ENCODE measurements at regions not wholly inside any gene's neighbourhood (a gene's known extent, or its start where the extent isn't known, plus 50 kb on each side); places are given as distances from the start of the nearest gene placed in this dataset.
"Not testable (repeated sequence)": the region's sequence is repeated elsewhere in the genome, so short reads cannot be mapped to it uniquely, and the experiment has no call there.

DNA sequence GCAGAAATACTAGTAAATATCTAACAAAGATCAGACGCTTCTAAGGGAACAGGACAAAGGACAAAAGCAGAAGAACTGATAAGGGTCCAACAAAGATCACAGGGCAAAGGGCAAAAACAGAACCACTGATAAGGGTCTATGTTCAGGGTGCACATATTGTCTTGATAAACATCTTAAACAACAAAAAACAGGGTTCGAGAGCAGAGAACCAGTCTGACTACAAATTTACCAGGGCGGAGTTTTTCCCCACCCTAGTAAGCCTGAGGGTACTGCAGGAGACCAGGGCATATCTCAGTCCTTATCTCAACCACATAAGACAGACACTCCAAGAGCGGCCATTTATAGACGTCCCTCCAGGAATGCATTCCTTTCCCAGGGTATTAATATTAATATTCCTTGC, 833.5 kb downstream of the BRINP3 start:
- TF ChIP-seq, protein P1, sequence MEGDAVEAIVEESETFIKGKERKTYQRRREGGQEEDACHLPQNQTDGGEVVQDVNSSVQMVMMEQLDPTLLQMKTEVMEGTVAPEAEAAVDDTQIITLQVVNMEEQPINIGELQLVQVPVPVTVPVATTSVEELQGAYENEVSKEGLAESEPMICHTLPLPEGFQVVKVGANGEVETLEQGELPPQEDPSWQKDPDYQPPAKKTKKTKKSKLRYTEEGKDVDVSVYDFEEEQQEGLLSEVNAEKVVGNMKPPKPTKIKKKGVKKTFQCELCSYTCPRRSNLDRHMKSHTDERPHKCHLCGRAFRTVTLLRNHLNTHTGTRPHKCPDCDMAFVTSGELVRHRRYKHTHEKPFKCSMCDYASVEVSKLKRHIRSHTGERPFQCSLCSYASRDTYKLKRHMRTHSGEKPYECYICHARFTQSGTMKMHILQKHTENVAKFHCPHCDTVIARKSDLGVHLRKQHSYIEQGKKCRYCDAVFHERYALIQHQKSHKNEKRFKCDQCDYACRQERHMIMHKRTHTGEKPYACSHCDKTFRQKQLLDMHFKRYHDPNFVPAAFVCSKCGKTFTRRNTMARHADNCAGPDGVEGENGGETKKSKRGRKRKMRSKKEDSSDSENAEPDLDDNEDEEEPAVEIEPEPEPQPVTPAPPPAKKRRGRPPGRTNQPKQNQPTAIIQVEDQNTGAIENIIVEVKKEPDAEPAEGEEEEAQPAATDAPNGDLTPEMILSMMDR (IDR thresholded peaks at IDR 0.05; ENCODE audit: low read depth, low read length, missing input control): not testable (repeated sequence)
- TF ChIP-seq RAD21, SP1 (IDR thresholded peaks at IDR 0.05): not testable (repeated sequence)

Measured in liver (tissue), 3 donors.